ENCODE measurements at regions not wholly inside any gene's neighbourhood (a gene's known extent, or its start where the extent isn't known, plus 50 kb on each side); places are given as distances from the start of the nearest gene placed in this dataset.

- Histone ChIP-seq H4K20me1 (ENCODE audit: insufficient read depth) (no peaks in the 10 kb centered on the region), H3K79me2 (replicated peaks; ENCODE audit: insufficient read depth, low read length) (no peaks in the 10 kb centered on the region), H3K4me2 (ENCODE audit: low read length) (no peak overlapping the region), H3K9ac (ENCODE audit: low read length) (no peak overlapping the region), H3K4me3 (ENCODE audit: low read length) (no peak overlapping the region), H3K9me2 (ENCODE audit: insufficient read depth, low read length) (no peaks in the 10 kb centered on the region), H3K27me3 (ENCODE audit: insufficient read depth, low read depth, low read length) (no peaks in the 10 kb centered on the region), H3K27ac (ENCODE audit: low read length) (no peak overlapping the region), H2AFZ (ENCODE audit: low read depth, low read length) (no peak overlapping the region), H3K9me3 (ENCODE audit: low read length) (no peaks in the 10 kb centered on the region), H3K36me3 (ENCODE audit: insufficient read depth, low read length) (no peaks in the 10 kb centered on the region), H3F3A (ENCODE audit: insufficient read depth, low read length, poor library complexity, severe bottlenecking) (no peaks in the 10 kb centered on the region)
- TF ChIP-seq EP300 (conservative IDR thresholded peaks at IDR 0.05; ENCODE audit: poor library complexity, severe bottlenecking), result no peak
- no peak for TF ChIP-seq REST (IDR thresholded peaks at IDR 0.05; ENCODE audit: borderline replicate concordance)
- no peak for TF ChIP-seq POLR2AphosphoS5 (IDR thresholded peaks at IDR 0.05)
- no peak for TF ChIP-seq CTCF (IDR thresholded peaks at IDR 0.05; ENCODE audit: poor library complexity, severe bottlenecking)
- no peak for TF ChIP-seq TAF1 (IDR thresholded peaks at IDR 0.05; ENCODE audit: low read depth)
- no peak for TF ChIP-seq SMC3 (conservative IDR thresholded peaks at IDR 0.05; ENCODE audit: poor library complexity)
- no peak for TF ChIP-seq MXI1 (conservative IDR thresholded peaks at IDR 0.05; ENCODE audit: poor library complexity, severe bottlenecking)
Measured at GRCh38 chr12:5348491-5348890, 83.4 kb upstream of the NTF3 start.

GRCh38 chr12:5364036-5364770, 67.7 kb upstream of the NTF3 start:
- no peaks in the 10 kb centered on the region for H3F3A ChIP-seq (ENCODE audit: insufficient read depth, low read length, poor library complexity, severe bottlenecking)
- no peak overlapping the region for H3K4me3 ChIP-seq (ENCODE audit: low read length)
- no peaks in the 10 kb centered on the region for H3K79me2 ChIP-seq (replicated peaks; ENCODE audit: insufficient read depth, low read length)
- TF ChIP-seq POLR2AphosphoS5 (IDR thresholded peaks at IDR 0.05) (no peak), EP300 (conservative IDR thresholded peaks at IDR 0.05; ENCODE audit: poor library complexity, severe bottlenecking) (no peak), RAD21 (conservative IDR thresholded peaks at IDR 0.05) (no peak), EZH2 (IDR thresholded peaks at IDR 0.05; ENCODE audit: borderline replicate concordance, insufficient read depth, low read length, poor library complexity, severe bottlenecking) (no peak), MXI1 (conservative IDR thresholded peaks at IDR 0.05; ENCODE audit: poor library complexity, severe bottlenecking) (no peak), CTCF (IDR thresholded peaks at IDR 0.05; ENCODE audit: poor library complexity, severe bottlenecking) (no peak), TAF1 (IDR thresholded peaks at IDR 0.05; ENCODE audit: low read depth) (no peak), SMC3 (conservative IDR thresholded peaks at IDR 0.05; ENCODE audit: poor library complexity) (no peak), REST (IDR thresholded peaks at IDR 0.05; ENCODE audit: borderline replicate concordance) (no peak)
- H3K9me2 ChIP-seq (ENCODE audit: insufficient read depth, low read length), result no peaks in the 10 kb centered on the region
- no peak overlapping the region for H3K27ac ChIP-seq (ENCODE audit: low read length)
- H3K9ac ChIP-seq (ENCODE audit: low read length), result no peak overlapping the region
- H2AFZ ChIP-seq (ENCODE audit: low read depth, low read length), result no peak overlapping the region
- no peaks in the 10 kb centered on the region for H3K27me3 ChIP-seq (ENCODE audit: insufficient read depth, low read depth, low read length)
- H3K9me3 ChIP-seq (ENCODE audit: low read length), result peaks cover under 1% of the 10 kb centered on the region
- no peaks in the 10 kb centered on the region for H4K20me1 ChIP-seq (ENCODE audit: insufficient read depth)
- no peak overlapping the region for H3K4me2 ChIP-seq (ENCODE audit: low read length)
- H3K36me3 ChIP-seq (ENCODE audit: insufficient read depth, low read length), result no peaks in the 10 kb centered on the region
